ENCODE measurements at regions not wholly inside any gene's neighbourhood (a gene's known extent, or its start where the extent isn't known, plus 50 kb on each side); places are given as distances from the start of the nearest gene placed in this dataset.
A peak's percentile ranks its signal among the peaks of the same experiment; 100 is the strongest.

DNA sequence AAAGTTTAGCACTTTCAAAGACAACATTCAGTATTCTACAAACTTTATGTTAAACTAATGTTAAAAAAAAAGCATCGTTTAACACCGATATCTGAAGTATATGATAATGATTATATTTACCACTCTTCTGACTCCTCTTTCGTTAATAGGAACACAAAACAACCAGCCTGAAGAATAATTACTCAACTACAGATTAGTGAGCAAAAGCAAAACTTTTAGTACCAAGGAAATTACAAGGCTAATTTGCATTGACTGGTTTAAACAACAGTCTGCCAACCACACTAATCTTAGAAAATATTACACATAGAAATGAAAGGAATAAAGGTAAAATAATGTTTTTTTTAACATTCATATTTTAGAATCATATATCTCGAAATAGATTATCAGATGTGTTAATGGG, 500.7 kb downstream of the LMO4 start:
- no peak overlapping the region for H3K4me3 ChIP-seq (ENCODE audit: control insufficient read depth, low read depth, low read length)
- no peak for TF ChIP-seq CTCF (conservative IDR thresholded peaks at IDR 0.05; ENCODE audit: control insufficient read depth, insufficient read depth, low read depth, low read length)
- DNase-seq (ENCODE audit: low read depth) = no peak

- no peak overlapping the region for H3K4me3 ChIP-seq (ENCODE audit: control insufficient read depth, low read depth, low read length)
- no peak for TF ChIP-seq CTCF (conservative IDR thresholded peaks at IDR 0.05; ENCODE audit: control insufficient read depth, insufficient read depth, low read depth, low read length)
- no peak for DNase-seq (ENCODE audit: low read depth)
These were observed 501.8 kb downstream of the LMO4 start for GRCh38 chr1:87830432-87830978.

DNA sequence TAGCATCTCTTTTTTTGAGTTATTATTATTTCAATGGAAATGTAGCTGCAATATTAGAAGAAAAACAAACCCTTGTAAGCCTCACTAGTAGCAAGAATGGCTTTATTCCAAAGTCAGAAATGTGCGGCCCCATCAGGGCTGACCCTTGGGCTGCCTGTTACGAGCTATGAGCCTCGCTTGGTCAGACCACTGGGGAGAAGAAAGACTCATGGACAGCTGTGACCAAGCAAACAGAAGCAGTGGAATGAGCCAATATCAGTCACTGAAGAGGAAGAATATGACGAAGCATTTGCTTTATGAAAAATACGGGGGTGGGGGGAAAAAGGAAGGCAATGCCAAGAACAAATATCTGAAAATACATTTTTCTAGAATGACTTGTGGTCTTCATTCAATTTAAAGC, 504.5 kb downstream of the LMO4 start:
- no peak for TF ChIP-seq CTCF (conservative IDR thresholded peaks at IDR 0.05; ENCODE audit: control insufficient read depth, insufficient read depth, low read depth, low read length)
- peak; percentile 83 for DNase-seq (ENCODE audit: low read depth)
- no peak overlapping the region for H3K4me3 ChIP-seq (ENCODE audit: control insufficient read depth, low read depth, low read length)

DNA sequence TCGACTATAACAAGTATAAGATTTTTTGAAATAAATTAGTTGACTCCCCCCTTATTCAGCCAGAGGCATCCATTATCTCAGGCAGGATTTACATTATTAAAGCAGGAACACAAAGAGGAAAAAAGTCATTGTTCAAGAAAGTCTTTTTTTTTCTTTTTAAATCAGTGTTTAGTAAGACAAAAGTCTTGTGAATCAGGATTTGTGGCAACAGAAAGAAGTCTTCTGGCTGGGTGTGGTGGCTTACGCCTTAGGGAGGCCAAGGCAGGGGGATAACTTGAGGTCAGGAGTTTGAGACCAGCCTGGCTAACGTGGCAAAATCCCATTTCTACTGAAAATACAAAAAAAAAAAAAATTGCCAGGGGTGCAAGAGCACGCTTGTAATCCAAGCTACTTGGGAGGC, 505.5 kb downstream of the LMO4 start:
- no peak overlapping the region for H3K4me3 ChIP-seq (ENCODE audit: control insufficient read depth, low read depth, low read length)
- DNase-seq (ENCODE audit: low read depth) = no peak
- no peak for TF ChIP-seq CTCF (conservative IDR thresholded peaks at IDR 0.05; ENCODE audit: control insufficient read depth, insufficient read depth, low read depth, low read length)

DNA sequence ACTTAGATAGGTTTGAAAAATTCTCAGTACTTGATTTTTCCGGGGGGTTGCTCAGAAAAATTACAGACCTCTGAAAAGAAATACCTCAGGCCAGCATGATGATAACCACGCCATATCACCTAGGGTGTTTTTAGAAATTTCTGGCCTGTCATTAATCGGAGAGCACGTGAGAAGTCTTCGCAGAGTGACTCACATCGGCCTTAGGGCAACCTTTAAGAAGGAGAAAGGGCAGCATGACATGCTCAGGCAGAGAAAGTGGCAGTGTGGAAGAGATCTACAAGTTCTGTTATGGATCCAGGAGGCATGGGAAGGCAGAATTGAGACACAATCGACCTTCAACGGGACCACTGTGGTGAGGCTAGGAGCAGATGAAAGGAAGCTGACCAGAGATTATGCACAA, 506.3 kb downstream of the LMO4 start:
- H3K4me3 ChIP-seq (ENCODE audit: control insufficient read depth, low read depth, low read length) = no peak overlapping the region
- no peak for TF ChIP-seq CTCF (conservative IDR thresholded peaks at IDR 0.05; ENCODE audit: control insufficient read depth, insufficient read depth, low read depth, low read length)
- no peak for DNase-seq (ENCODE audit: low read depth)

DNA sequence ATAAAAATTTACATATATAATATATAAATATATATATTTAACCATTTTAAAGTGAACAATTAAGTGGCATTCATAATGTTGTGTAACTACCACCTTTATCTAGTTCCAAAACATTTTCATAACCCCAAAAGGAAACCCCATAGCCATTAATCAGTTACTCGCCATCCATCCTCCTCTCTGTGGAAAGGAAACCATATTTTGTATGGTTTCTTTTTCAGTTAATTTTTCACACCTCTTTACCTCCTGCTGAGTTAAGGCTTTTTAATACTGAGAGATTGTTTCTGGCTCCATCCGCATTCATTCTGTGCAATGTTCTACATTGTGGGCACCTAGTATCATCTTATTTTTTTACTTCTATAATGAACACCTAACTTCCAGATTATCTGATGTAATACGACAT, 512.1 kb downstream of the LMO4 start:
- DNase-seq (ENCODE audit: low read depth) = no peak
- no peak overlapping the region for H3K4me3 ChIP-seq (ENCODE audit: control insufficient read depth, low read depth, low read length)
- TF ChIP-seq CTCF (conservative IDR thresholded peaks at IDR 0.05; ENCODE audit: control insufficient read depth, insufficient read depth, low read depth, low read length) = no peak

DNA sequence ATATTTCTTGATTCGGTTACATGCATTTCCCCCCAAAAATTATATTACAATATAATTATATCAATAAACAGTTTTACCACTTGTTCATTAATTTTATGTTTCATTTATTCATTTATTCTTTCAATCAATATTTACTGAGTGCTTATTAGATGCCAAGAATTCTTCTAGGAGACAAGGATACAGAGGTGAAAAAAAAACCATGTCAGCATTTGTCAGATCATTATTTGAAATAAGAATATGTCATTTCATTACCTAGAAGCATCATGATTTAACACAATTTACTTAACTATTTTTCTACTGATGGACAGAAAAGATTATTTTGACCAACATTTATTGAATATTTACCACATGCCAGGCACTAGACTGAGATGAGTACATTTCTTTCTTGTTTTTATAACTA, 512.7 kb downstream of the LMO4 start:
- no peak for TF ChIP-seq CTCF (conservative IDR thresholded peaks at IDR 0.05; ENCODE audit: control insufficient read depth, insufficient read depth, low read depth, low read length)
- DNase-seq (ENCODE audit: low read depth) = no peak
- no peak overlapping the region for H3K4me3 ChIP-seq (ENCODE audit: control insufficient read depth, low read depth, low read length)

Data from fibroblast of mammary gland (primary cell).